SK-N-SH (cell line): ENCODE measurements at regions not wholly inside any gene's neighbourhood (a gene's known extent, or its start where the extent isn't known, plus 50 kb on each side); places are given as distances from the start of the nearest gene placed in this dataset.

ENCODE experiments used
- CTCF ChIA-PET: fragments of 300-600, 350-600 bp; formaldehyde crosslinking; extraction: SDS; loops from one replicate; lab custom pipeline; 2021; lab: Yijun Ruan, JAX
- POLR2A ChIA-PET: fragments of 350-600 bp; sonication (Branson Sonifier 250); formaldehyde crosslinking; extraction: SDS; loops from one replicate; lab custom pipeline; 2020; ENCODE audit warnings: antibody characterized with exemption, inconsistent platforms; lab: Yijun Ruan, JAX
- DNase-seq: peaks from one replicate; pipeline ENCODE4 v3.0.0; 2012
- H2AFZ ChIP-seq: fragments of 200-600 bp; sonication (generic); 2 replicates; pipeline ENCODE4 v1.8.1; 2016; ENCODE audit warnings: antibody characterized with exemption, mild to moderate bottlenecking, low read depth
- H3F3A ChIP-seq: fragments of 200-600 bp; sonication (generic); replicated peaks from 2 replicates; pipeline ENCODE3; 2016; ENCODE audit warnings: antibody characterized with exemption, mild to moderate bottlenecking; ENCODE audit not compliant: insufficient read depth
- H3K27ac ChIP-seq, 2 experiments: fragments of 200-500 bp in 1 of 2; fragments of 200-600 bp in 1 of 2; sonication (Bioruptor generic) in 1 of 2; sonication (generic), shearing (Covaris generic) in 1 of 2; 2 replicates each; pipeline versions ENCODE4 v1.5.1 to v1.6.1; 2014 to 2016; ENCODE audit warnings: low read depth in 2 of 2, inconsistent platforms in 1 of 2, low read length in 1 of 2, mild to moderate bottlenecking in 1 of 2, mixed read lengths in 1 of 2
- H3K27me3 ChIP-seq: fragments of 200-600 bp; sonication (generic), shearing (Covaris generic); 2 replicates; pipeline ENCODE4 v1.6.1; 2016; ENCODE audit warnings: mixed run types; ENCODE audit not compliant: insufficient read depth
- H3K36me3 ChIP-seq, 2 experiments: fragments of 200-500 bp in 1 of 2; fragments of 200-600 bp in 1 of 2; sonication (Bioruptor generic) in 1 of 2; sonication (generic) in 1 of 2; replicated peaks in 1 of 2; 2 replicates each; pipeline versions ENCODE3 to v1.5.1; 2014 to 2016; ENCODE audit warnings: low read length in 1 of 2, mild to moderate bottlenecking in 1 of 2; ENCODE audit not compliant: insufficient read depth in 2 of 2, control insufficient read depth in 1 of 2
- H3K4me1 ChIP-seq, 2 experiments: fragments of 200-500 bp in 1 of 2; fragments of 200-600 bp in 1 of 2; sonication (Bioruptor generic) in 1 of 2; sonication (generic), shearing (Covaris generic) in 1 of 2; 2 replicates each; pipeline versions ENCODE4 v1.5.1 to v1.6.1; 2014 to 2016; ENCODE audit warnings: low read depth in 1 of 2, low read length in 1 of 2, mixed run types in 1 of 2; ENCODE audit not compliant: insufficient read depth in 2 of 2, control insufficient read depth in 1 of 2
- H3K4me2 ChIP-seq: fragments of 200-600 bp; sonication (generic), shearing (Covaris generic); 2 replicates; pipeline ENCODE4 v1.6.1; 2017; ENCODE audit warnings: mixed run types
- H3K4me3 ChIP-seq, 2 experiments: fragments of 200-500 bp in 1 of 2; fragments of 200-600 bp in 1 of 2; sonication (Bioruptor generic) in 1 of 2; sonication (generic), shearing (Covaris generic) in 1 of 2; 2 replicates each; pipeline versions ENCODE4 v1.5.1 to v1.8.1; 2014 to 2016; ENCODE audit warnings: low read depth in 2 of 2, inconsistent platforms in 1 of 2, low read length in 1 of 2, mild to moderate bottlenecking in 1 of 2, mixed read lengths in 1 of 2, moderate library complexity in 1 of 2
- H3K79me2 ChIP-seq: fragments of 200-600 bp; sonication (generic); 2 replicates; pipeline ENCODE4 v1.8.1; 2017; ENCODE audit warnings: mild to moderate bottlenecking; ENCODE audit not compliant: insufficient read depth
- H3K9ac ChIP-seq: fragments of 200-600 bp; sonication (generic); 2 replicates; pipeline ENCODE4 v1.6.1; 2017; ENCODE audit warnings: mixed run types
- H3K9me2 ChIP-seq: fragments of 200-600 bp; sonication (generic); 2 replicates; pipeline ENCODE4 v1.6.1; 2017; ENCODE audit warnings: mixed run types
- H3K9me3 ChIP-seq: fragments of 200-600 bp; sonication (generic); 2 replicates; pipeline ENCODE4 v1.6.1; 2017; ENCODE audit warnings: mixed run types, mild to moderate bottlenecking, moderate library complexity
- H4K20me1 ChIP-seq: fragments of 200-600 bp; sonication (generic); 2 replicates; pipeline ENCODE4 v1.6.1; 2017; ENCODE audit warnings: mild to moderate bottlenecking, mixed run types; ENCODE audit not compliant: insufficient read depth
- CHD2 ChIP-seq: fragments of 150-350 bp; IDR thresholded peaks from 2 replicates; pipeline ENCODE4 v1.6.1; 2018; ENCODE audit warnings: low read length; ENCODE audit not compliant: partially characterized antibody
- CTCF ChIP-seq: fragments of 200-600 bp; sonication (generic); IDR thresholded peaks from 2 replicates; pipeline ENCODE4 v1.6.1; 2017; ENCODE audit warnings: antibody characterized with exemption, mild to moderate bottlenecking, moderate library complexity
- ELF1 ChIP-seq: IDR thresholded peaks from 2 replicates; pipeline ENCODE4 v1.4.0; 2012
- EP300 ChIP-seq, 2 experiments: IDR thresholded peaks; 2 replicates each; pipeline versions ENCODE4 v1.4.0 to v1.6.1; 2012; ENCODE audit warnings: borderline replicate concordance in 1 of 2, low read depth in 1 of 2, low read length in 1 of 2
- FOSL2 ChIP-seq: IDR thresholded peaks from 2 replicates; pipeline ENCODE4 v1.4.0; 2012; ENCODE audit warnings: low read depth, mild to moderate bottlenecking, moderate library complexity, borderline replicate concordance
- FOXJ3 ChIP-seq: sonication (generic); formaldehyde crosslinking; IDR thresholded peaks from 2 replicates; pipeline ENCODE4 v1.5.1; 2020; ENCODE audit warnings: mild to moderate bottlenecking, missing genetic modification reagents
- GABPA ChIP-seq: IDR thresholded peaks from 2 replicates; pipeline ENCODE4 v1.4.0; 2012; ENCODE audit warnings: low read depth, mild to moderate bottlenecking
- GATA2 ChIP-seq: sonication (generic); formaldehyde crosslinking; IDR thresholded peaks from 2 replicates; pipeline ENCODE4 v1.5.0; 2020; ENCODE audit warnings: mild to moderate bottlenecking, missing genetic modification reagents
- JUND ChIP-seq: IDR thresholded peaks from 2 replicates; pipeline ENCODE4 v1.4.0; 2012
- MAX ChIP-seq: IDR thresholded peaks from 2 replicates; pipeline ENCODE4 v1.4.0; 2012; ENCODE audit warnings: low read depth
- MEF2A ChIP-seq: IDR thresholded peaks from 2 replicates; pipeline ENCODE4 v1.4.0; 2012; ENCODE audit warnings: low read depth, borderline replicate concordance
- MXI1 ChIP-seq: IDR thresholded peaks from 2 replicates; pipeline ENCODE4 v1.6.1; 2012; ENCODE audit warnings: mild to moderate bottlenecking, low read depth, low read length, improper control_type of control experiment
- NRF1 ChIP-seq: IDR thresholded peaks from 2 replicates; pipeline ENCODE4 v1.6.1; 2012; ENCODE audit warnings: low read depth, mild to moderate bottlenecking, low read length
- PBX3 ChIP-seq: IDR thresholded peaks from 2 replicates; pipeline ENCODE4; 2012
- POLR2AphosphoS5 ChIP-seq: IDR thresholded peaks from 2 replicates; pipeline ENCODE4 v1.6.1; 2012; ENCODE audit warnings: low read depth, low read length
- RAD21 ChIP-seq: IDR thresholded peaks from 2 replicates; pipeline ENCODE4 v1.6.1; 2012; ENCODE audit warnings: mild to moderate bottlenecking, low read length
- REST ChIP-seq: IDR thresholded peaks from 2 replicates; pipeline ENCODE4 v1.6.1; 2012; ENCODE audit warnings: mild to moderate bottlenecking, low read depth, low read length, moderate library complexity
- RXRA ChIP-seq: IDR thresholded peaks from 2 replicates; pipeline ENCODE4 v1.4.0; 2012; ENCODE audit warnings: low read depth, mild to moderate bottlenecking, borderline replicate concordance
- SMC3 ChIP-seq: IDR thresholded peaks from 2 replicates; pipeline ENCODE4 v1.6.1; 2012; ENCODE audit warnings: low read depth, low read length, improper control_type of control experiment
- TEAD4 ChIP-seq: IDR thresholded peaks from 2 replicates; pipeline ENCODE4 v1.4.0; 2012; ENCODE audit warnings: mild to moderate bottlenecking, borderline replicate concordance; ENCODE audit not compliant: insufficient read depth
- USF2 ChIP-seq: fragments of 150-350 bp; IDR thresholded peaks from 2 replicates; pipeline ENCODE4 v1.6.1; 2017; ENCODE audit warnings: antibody characterized with exemption, low read length, low read depth, borderline replicate concordance
- YY1 ChIP-seq: IDR thresholded peaks from 2 replicates; pipeline ENCODE4 v1.4.0; 2012; ENCODE audit warnings: low read depth, mild to moderate bottlenecking
- WGBS: methylation state at CpG from one replicate; pipeline ENCODE4 v1.1.6; 2017; ENCODE audit warnings: low lambda C conversion rate; 5-methylcytosine and 5-hydroxymethylcytosine counted together

- DNase-seq: no peak
- Histone ChIP-seq H3K9ac (no peak overlapping the region), H3K9me3 (no peaks in the 10 kb centered on the region), H3K4me2 (no peak overlapping the region), H3K27ac (no peak overlapping the region), H4K20me1 (no peaks in the 10 kb centered on the region), H3K9me2 (no peaks in the 10 kb centered on the region), H2AFZ (no peak overlapping the region), H3K27me3 (no peaks in the 10 kb centered on the region), H3K36me3 (no peaks in the 10 kb centered on the region), H3K4me1 (no peaks in the 10 kb centered on the region), H3F3A (no peaks in the 10 kb centered on the region), H3K4me3 (no peak overlapping the region), H3K79me2 (no peaks in the 10 kb centered on the region)
- ChIA-PET POLR2A (no interaction called here), CTCF (no interaction called here)
- WGBS: 31% methylated on average over 5 of the region's 5 CpGs
- no peak for TF ChIP-seq GABPA
- no peak for TF ChIP-seq JUND
- TF ChIP-seq ELF1: no peak
- no peak for TF ChIP-seq NRF1
- TF ChIP-seq RAD21: no peak
- no peak for TF ChIP-seq CHD2
- TF ChIP-seq FOXJ3 (CRISPR knock-in tag): no peak
- no peak for TF ChIP-seq RXRA
- TF ChIP-seq MXI1: no peak
- TF ChIP-seq YY1: no peak
- no peak for TF ChIP-seq MAX
- no peak for TF ChIP-seq GATA2 (CRISPR knock-in tag)
- TF ChIP-seq MEF2A: no peak
- TF ChIP-seq FOSL2: no peak
Observed at GRCh38 chr11:81135570-81135969, 1598.1 kb downstream of the FAM181B start.

DNA sequence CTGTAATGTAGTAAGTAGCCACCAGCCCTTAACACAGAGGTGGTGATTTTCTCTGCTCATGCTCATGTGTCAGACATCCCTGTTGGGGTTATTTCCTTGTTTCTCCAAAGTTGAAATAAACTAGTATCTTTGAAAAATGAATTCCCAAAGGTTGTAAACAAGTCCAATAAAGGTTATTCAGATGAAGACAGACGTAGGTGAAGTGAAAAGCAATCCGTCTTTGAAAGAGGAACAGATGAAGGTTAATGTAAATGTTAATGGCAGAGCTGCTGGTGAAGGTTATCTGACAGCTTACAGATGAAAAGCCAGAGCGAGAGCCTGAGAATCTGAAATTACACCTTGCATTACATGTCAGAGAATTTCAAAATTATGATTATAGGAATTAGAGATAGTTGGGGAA, 1604.0 kb downstream of the FAM181B start:
- Histone ChIP-seq H4K20me1 (no peaks in the 10 kb centered on the region), H3K9me3 (no peaks in the 10 kb centered on the region), H2AFZ (no peak overlapping the region), H3K4me3 (no peak overlapping the region), H3K4me2 (no peak overlapping the region), H3F3A (no peaks in the 10 kb centered on the region), H3K79me2 (no peaks in the 10 kb centered on the region), H3K9ac (no peak overlapping the region), H3K36me3 (no peaks in the 10 kb centered on the region), H3K4me1 (no peaks in the 10 kb centered on the region), H3K9me2 (no peaks in the 10 kb centered on the region), H3K27me3 (no peaks in the 10 kb centered on the region), H3K27ac (no peak overlapping the region)
- 22% methylated on average over 3 of the region's 3 CpGs for WGBS
- POLR2A ChIA-PET: no interaction called here
- DNase-seq: no peak
- CTCF ChIA-PET: no interaction called here
- TF ChIP-seq ELF1 (no peak), REST (no peak), JUND (no peak), USF2 (no peak), CTCF (no peak), POLR2AphosphoS5 (no peak), GABPA (no peak), FOSL2 (no peak), EP300 (IDR thresholded peaks at IDR 0.05; ENCODE audit: borderline replicate concordance in 1 of 2, low read depth in 1 of 2, low read length in 1 of 2) (no peak), SMC3 (no peak), TEAD4 (no peak), MXI1 (no peak), PBX3 (no peak)
